ENCODE measurements at regions not wholly inside any gene's neighbourhood (a gene's known extent, or its start where the extent isn't known, plus 50 kb on each side); places are given as distances from the start of the nearest gene placed in this dataset.

DNA sequence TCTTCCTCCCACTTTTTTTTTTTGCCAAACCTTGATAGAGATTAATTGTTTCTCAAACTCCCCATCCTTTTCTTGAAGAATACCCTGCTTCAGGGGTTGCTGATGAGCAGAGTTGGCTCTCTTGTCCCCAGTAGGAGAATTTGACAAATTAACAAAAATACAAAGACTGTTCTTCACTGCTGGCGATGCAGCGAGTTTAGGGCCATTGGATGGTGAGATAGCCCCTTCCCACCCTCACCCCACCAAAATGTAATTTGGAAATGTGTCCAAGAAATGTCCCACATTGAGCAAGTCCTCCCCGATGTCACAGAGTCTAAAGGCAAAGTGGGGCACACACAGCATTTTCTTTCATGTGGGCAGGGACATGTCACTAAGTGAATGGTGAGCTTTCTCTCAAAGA is 136.0 kb upstream of the RARB start:
- BruUV-seq (replicated peaks), result no TSS peak
- intact Hi-C loops (cut with micrococcal nuclease), result no loop called here
- Histone ChIP-seq H3K36me3 (ENCODE audit: control insufficient read depth, insufficient read depth, low read length) (no peaks in the 10 kb centered on the region), H4K20me1 (replicated peaks; ENCODE audit: control insufficient read depth, insufficient read depth, low read length) (no peaks in the 10 kb centered on the region), H3K9me1 (ENCODE audit: control insufficient read depth, insufficient read depth, low read length) (no peaks in the 10 kb centered on the region), H3K4me1 (replicated peaks in 1 of 2; ENCODE audit: control insufficient read depth in 2 of 2, insufficient read depth in 2 of 2, low read length in 2 of 2) (no peaks in the 10 kb centered on the region), H3K4me2 (ENCODE audit: insufficient read depth, low read length) (no peak overlapping the region), H3K27me3 (ENCODE audit: control insufficient read depth in 2 of 2, insufficient read depth in 2 of 2, low read length in 2 of 2) (no peaks in the 10 kb centered on the region), H3K27ac (ENCODE audit: extremely low read depth, low read depth, low read length) (no peak overlapping the region), H2AFZ (ENCODE audit: low read depth, low read length) (no peak overlapping the region), H3K79me2 (ENCODE audit: control insufficient read depth, insufficient read depth, low read length) (no peaks in the 10 kb centered on the region), H3K9me3 (replicated peaks; ENCODE audit: control insufficient read depth, insufficient read depth, low read depth, low read length) (no peaks in the 10 kb centered on the region), H3K9ac (ENCODE audit: insufficient read depth in 1 of 2, low read depth in 2 of 2, low read length in 2 of 2) (no peak overlapping the region), H3K4me3 (no peak overlapping the region)
- whole genome bisulfite sequencing (ENCODE audit: insufficient coverage, low coverage, missing lambda C conversion rate), result 0% methylated on average over 3 of the region's 3 CpGs
- no peak for TF ChIP-seq ZNF445 (CRISPR knock-in tag; IDR thresholded peaks at IDR 0.05; ENCODE audit: low read depth)
- FAIRE-seq (no peak), ATAC-seq (no peak), DNase-seq (ENCODE audit: extremely low read depth in 1 of 4, low spot score in 3 of 4) (no peak)
- POLR2A ChIA-PET, result interaction anchor here (0.6 kb wide), 1 partner anchor 856 kb away, joined by 3 read pairs; no protein-coding TSS in a partner anchor
- in situ Hi-C loops (cut with MboI), result no loop called here
- CTCF ChIA-PET (ENCODE audit: low intra/inter-chr PET ratio), result no interaction called here

DNA sequence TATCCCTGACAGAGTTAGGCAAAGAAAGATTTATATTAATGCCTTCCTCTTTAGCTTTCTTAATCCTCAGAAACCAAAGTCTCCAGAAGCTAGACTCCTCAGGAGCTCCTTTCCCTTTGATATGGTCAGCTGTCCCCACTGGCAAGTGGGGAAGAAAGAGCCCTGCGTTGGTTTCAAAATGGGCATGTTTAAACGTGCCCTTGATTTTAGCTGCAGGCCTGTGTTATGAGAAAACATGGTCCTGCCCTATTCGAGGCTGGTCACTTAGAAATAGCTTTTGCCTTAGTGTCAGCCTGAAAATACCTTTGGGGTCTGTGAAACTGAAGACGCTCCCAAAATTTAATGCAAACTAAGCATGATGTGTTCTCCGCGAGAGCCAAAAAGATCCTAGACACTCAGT is 135.5 kb upstream of the RARB start:
- ATAC-seq (no peak), DNase-seq (ENCODE audit: extremely low read depth in 1 of 4, low spot score in 3 of 4) (no peak), FAIRE-seq (no peak)
- intact Hi-C loops (cut with micrococcal nuclease), result no loop called here
- no TSS peak for BruUV-seq (replicated peaks)
- Histone ChIP-seq H3K9ac (ENCODE audit: insufficient read depth in 1 of 2, low read depth in 2 of 2, low read length in 2 of 2) (no peak overlapping the region), H3K27me3 (ENCODE audit: control insufficient read depth in 2 of 2, insufficient read depth in 2 of 2, low read length in 2 of 2) (no peaks in the 10 kb centered on the region), H3K36me3 (ENCODE audit: control insufficient read depth, insufficient read depth, low read length) (no peaks in the 10 kb centered on the region), H4K20me1 (replicated peaks; ENCODE audit: control insufficient read depth, insufficient read depth, low read length) (no peaks in the 10 kb centered on the region), H2AFZ (ENCODE audit: low read depth, low read length) (no peak overlapping the region), H3K9me3 (replicated peaks; ENCODE audit: control insufficient read depth, insufficient read depth, low read depth, low read length) (no peaks in the 10 kb centered on the region), H3K4me3 (no peak overlapping the region), H3K4me2 (ENCODE audit: insufficient read depth, low read length) (no peak overlapping the region), H3K9me1 (ENCODE audit: control insufficient read depth, insufficient read depth, low read length) (no peaks in the 10 kb centered on the region), H3K27ac (ENCODE audit: extremely low read depth, low read depth, low read length) (no peak overlapping the region), H3K79me2 (ENCODE audit: control insufficient read depth, insufficient read depth, low read length) (no peaks in the 10 kb centered on the region), H3K4me1 (replicated peaks in 1 of 2; ENCODE audit: control insufficient read depth in 2 of 2, insufficient read depth in 2 of 2, low read length in 2 of 2) (no peaks in the 10 kb centered on the region)
- ChIA-PET POLR2A (interaction anchor here (0.6 kb wide), 1 partner anchor 857 kb away, joined by 3 read pairs; no protein-coding TSS in a partner anchor), CTCF (ENCODE audit: low intra/inter-chr PET ratio) (no interaction called here)
- 14% methylated on average over 6 of the region's 6 CpGs for whole genome bisulfite sequencing (ENCODE audit: insufficient coverage, low coverage, missing lambda C conversion rate)
- in situ Hi-C loops (cut with MboI), result no loop called here
- TF ChIP-seq ETV6 (IDR thresholded peaks at IDR 0.05; ENCODE audit: borderline replicate concordance in 1 of 2, low read depth in 2 of 2, low read length in 1 of 2), result no peak
- no peak for TF ChIP-seq ETV6 (CRISPR knock-in tag; IDR thresholded peaks at IDR 0.05; ENCODE audit: borderline replicate concordance)
- TF ChIP-seq ZNF212 (CRISPR knock-in tag; IDR thresholded peaks at IDR 0.05), result no peak
- no peak for TF ChIP-seq SRSF1 (IDR thresholded peaks at IDR 0.05; ENCODE audit: low read depth, low read length)
- TF ChIP-seq RBM22 (IDR thresholded peaks at IDR 0.05; ENCODE audit: low read depth, low read length, poor library complexity, severe bottlenecking), result no peak
- no peak for TF ChIP-seq ETS2 (tag; IDR thresholded peaks at IDR 0.05; ENCODE audit: borderline replicate concordance, poor library complexity, severe bottlenecking)
- TF ChIP-seq FOSL1 (tag; conservative IDR thresholded peaks at IDR 0.05), result no peak
- TF ChIP-seq OTX1 (CRISPR knock-in tag; IDR thresholded peaks at IDR 0.05), result no peak
- TF ChIP-seq TOE1 (IDR thresholded peaks at IDR 0.05; ENCODE audit: borderline replicate concordance), result no peak
- no peak for TF ChIP-seq TOE1 (CRISPR knock-in tag; IDR thresholded peaks at IDR 0.05; ENCODE audit: borderline replicate concordance, low read depth)
- TF ChIP-seq, protein P1, sequence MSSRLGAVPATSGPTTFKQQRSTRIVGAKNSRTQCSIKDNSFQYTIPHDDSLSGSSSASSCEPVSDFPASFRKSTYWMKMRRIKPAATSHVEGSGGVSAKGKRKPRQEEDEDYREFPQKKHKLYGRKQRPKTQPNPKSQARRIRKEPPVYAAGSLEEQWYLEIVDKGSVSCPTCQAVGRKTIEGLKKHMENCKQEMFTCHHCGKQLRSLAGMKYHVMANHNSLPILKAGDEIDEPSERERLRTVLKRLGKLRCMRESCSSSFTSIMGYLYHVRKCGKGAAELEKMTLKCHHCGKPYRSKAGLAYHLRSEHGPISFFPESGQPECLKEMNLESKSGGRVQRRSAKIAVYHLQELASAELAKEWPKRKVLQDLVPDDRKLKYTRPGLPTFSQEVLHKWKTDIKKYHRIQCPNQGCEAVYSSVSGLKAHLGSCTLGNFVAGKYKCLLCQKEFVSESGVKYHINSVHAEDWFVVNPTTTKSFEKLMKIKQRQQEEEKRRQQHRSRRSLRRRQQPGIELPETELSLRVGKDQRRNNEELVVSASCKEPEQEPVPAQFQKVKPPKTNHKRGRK (tag; IDR thresholded peaks at IDR 0.05), result no peak
- TF ChIP-seq, protein P2, sequence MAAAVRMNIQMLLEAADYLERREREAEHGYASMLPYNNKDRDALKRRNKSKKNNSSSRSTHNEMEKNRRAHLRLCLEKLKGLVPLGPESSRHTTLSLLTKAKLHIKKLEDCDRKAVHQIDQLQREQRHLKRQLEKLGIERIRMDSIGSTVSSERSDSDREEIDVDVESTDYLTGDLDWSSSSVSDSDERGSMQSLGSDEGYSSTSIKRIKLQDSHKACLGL (CRISPR knock-in tag; IDR thresholded peaks at IDR 0.05; ENCODE audit: borderline replicate concordance, poor library complexity, severe bottlenecking), result no peak

All from K562 (cell line).